HEK293T (cell line): ENCODE measurements at regions not wholly inside any gene's neighbourhood (a gene's known extent, or its start where the extent isn't known, plus 50 kb on each side); places are given as distances from the start of the nearest gene placed in this dataset.

ENCODE experiments used
- BHLHE40 ChIP-seq: fragments of 450-650 bp; IDR thresholded peaks from 2 replicates; pipeline ENCODE4 v1.6.1; 2016; ENCODE audit warnings: mild to moderate bottlenecking, moderate library complexity, borderline replicate concordance
- LEF1 ChIP-seq: fragments of 450-650 bp; IDR thresholded peaks from 2 replicates; pipeline ENCODE4 v1.6.1; 2017; ENCODE audit warnings: mild to moderate bottlenecking, borderline replicate concordance
- SP1 ChIP-seq: fragments of 450-650 bp; IDR thresholded peaks from 2 replicates; pipeline ENCODE4 v1.6.1; 2017

GRCh38 chr7:68364886-68365625 lies 1233.2 kb upstream of the AUTS2 start:
- TF ChIP-seq LEF1 = no peak
- no peak for TF ChIP-seq BHLHE40
- no peak for TF ChIP-seq SP1
